Fibroblast of skin of back (primary cell): ENCODE measurements at regions not wholly inside any gene's neighbourhood (a gene's known extent, or its start where the extent isn't known, plus 50 kb on each side); places are given as distances from the start of the nearest gene placed in this dataset.
"Not testable (repeated sequence)": the region's sequence is repeated elsewhere in the genome, so short reads cannot be mapped to it uniquely, and the experiment has no call there.

Experiments used
- DNase-seq: peaks from one replicate; pipeline ENCODE4 v3.0.0-alpha.2; 2013

- not testable (repeated sequence) for DNase-seq
Observed at GRCh38 chr21:32823296-32823695, 51.7 kb upstream of the PAXBP1 start.

DNA sequence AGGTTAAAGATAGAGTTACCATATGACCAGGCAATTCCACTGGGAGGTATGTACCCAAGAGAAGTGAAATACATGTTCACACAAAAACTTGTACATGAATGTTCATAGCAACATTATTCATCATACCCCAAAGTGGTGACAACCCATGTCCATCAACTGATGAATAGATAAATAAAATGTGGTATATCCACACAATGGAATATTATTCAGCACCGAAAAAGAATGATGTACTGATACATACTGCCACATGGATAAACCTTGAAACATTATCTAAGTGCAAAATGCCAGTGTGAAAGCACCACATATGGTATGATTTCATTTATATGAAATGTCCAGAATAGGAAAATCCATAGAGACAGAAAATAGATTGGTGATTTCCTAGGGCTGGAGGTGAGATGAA lies 53.4 kb upstream of the PAXBP1 start:
- no peak for DNase-seq

GRCh38 chr21:32826329-32827167 lies 55.0 kb upstream of the PAXBP1 start:
- peak; percentile 62 for DNase-seq

GRCh38 chr21:32828908-32829307 lies 57.4 kb upstream of the PAXBP1 start:
- DNase-seq = no peak

DNA sequence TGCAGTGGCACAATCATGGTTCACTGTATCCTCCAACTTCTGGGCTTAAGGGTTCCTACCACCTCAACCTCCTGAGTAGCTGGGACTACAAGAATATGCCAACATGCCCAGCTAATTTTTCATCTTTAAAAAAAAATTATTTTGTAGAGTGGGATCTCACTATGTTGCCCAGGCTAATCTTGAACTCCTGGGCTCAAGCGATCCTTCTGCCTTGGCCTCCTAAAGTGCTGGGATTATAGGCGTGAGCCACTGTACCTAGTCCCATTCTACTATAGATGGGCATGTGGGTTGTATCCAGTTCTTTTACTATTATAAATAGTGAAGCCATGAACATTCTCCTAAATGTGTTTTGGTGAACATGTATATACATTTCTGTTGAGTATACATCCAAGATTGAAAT lies 57.9 kb upstream of the PAXBP1 start:
- DNase-seq = no peak

GRCh38 chr21:32831779-32832178 lies 60.2 kb upstream of the PAXBP1 start:
- DNase-seq = not testable (repeated sequence)

DNA sequence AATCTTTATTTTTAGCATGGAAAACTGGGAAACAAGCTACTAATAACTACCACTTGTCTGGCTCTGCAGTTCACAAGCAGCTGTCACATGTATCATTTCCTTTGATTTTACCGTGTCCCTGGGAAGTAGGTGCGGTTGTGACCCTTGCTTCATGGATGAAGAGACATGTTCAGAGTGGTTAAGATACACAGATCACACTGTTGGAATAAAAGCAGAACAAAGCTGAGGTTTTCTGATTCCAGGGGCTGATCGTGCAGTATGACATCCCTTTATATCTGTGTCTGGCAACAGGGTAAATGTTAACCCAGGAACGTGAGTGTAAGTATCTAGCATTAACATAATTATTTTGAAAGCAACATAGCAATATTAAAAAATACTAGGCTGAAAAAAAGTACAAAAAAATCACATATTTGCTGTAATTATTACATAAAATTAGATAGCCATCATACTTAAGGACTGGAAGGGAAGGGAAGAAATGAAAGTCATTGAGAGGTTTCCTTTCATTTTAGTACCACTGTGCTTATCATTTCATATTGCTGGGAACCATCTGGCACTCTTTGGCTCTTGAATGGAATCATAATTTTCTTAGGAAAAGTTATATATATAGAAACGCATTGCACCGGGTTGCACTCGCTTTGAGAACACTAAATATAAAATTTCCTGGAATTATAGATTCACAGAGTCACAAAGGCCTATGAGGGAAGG lies 62.8 kb upstream of the PAXBP1 start:
- no peak for DNase-seq

DNA sequence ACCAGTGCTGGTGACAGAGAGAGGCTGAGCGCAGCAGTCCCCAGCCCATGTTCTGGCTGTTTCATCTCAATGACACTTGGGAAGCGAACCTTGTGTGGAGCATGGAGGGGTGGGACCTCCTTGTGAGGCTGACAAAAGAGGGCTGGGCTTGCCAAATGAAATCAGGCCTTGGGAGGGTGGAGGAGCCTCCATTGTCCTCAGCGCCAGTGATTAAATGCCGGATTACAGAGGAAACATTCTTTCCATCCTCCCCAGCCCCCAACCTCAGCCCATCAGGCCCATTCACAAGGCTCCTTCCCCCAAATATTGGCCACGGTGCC lies 63.3 kb upstream of the PAXBP1 start:
- DNase-seq = no peak

- DNase-seq = no peak
Observed at GRCh38 chr21:32842146-32842545, 70.6 kb upstream of the PAXBP1 start.

DNA sequence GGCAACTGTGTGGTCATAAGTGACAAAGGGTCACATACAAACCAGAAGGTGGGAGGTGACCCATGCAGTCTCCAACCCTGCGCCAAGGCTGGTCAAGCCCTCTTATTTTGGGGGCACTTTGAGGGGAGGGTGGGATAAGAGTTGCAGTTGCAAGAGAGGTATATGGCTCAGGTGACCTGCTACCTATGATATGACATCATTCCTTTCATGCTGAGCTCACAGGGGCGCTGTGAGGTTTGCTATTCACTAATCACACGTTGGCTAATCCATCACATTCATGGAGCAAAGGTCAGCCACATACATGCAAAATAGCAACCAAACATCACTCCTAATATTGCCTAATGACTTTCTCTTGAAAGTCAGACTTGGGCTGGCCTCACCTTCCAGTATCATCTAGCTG lies 72.0 kb upstream of the PAXBP1 start:
- DNase-seq = no peak

- no peak for DNase-seq
Observed at GRCh38 chr21:32844076-32844475, 72.5 kb upstream of the PAXBP1 start.

- peak; percentile 87 for DNase-seq
Observed at GRCh38 chr21:32844653-32845436, 73.3 kb upstream of the PAXBP1 start.

DNA sequence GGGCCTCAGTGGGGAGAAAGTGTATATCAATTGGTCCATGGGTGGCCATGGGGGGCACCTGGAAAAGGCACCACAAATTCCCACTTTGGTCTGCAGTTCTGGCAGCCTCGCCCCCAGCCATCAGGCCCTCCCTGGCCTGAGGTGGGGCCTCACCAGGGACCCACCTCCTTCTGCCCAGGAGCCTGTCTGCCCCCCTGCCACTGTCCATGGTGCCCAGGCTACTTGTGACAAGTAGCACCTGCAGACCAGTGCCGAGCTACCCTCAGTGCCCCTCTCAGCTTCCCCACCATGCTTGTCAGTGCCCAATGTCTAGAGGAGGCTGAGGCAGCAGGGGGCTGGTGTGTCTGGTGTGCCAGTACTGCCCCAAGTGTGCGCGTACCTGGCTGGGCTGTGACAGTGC lies 87.1 kb upstream of the PAXBP1 start:
- no peak for DNase-seq

DNA sequence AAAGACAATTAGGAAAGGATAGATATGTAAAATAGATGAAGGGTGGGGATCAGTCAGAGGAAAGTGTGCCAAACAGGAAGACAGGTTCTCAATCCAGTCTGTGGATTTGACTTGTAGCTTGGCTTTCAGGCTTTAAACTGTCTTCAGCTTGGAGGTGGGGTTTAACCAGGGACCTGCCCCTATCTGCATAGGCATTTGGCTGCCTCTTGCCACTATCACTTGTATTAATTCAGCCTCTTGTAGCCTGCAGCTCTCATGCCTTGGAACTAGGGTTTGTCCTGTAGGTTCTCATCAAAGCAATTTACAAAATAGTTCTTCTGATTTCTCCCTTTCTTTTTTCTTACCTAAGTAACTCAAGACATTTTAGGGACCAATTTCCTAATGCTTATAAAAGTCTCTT lies 88.8 kb upstream of the PAXBP1 start:
- DNase-seq = no peak

- no peak for DNase-seq
Observed at GRCh38 chr21:32861866-32862265, 90.3 kb upstream of the PAXBP1 start.

GRCh38 chr21:32867597-32867996 lies 96.0 kb upstream of the PAXBP1 start:
- no peak for DNase-seq

DNA sequence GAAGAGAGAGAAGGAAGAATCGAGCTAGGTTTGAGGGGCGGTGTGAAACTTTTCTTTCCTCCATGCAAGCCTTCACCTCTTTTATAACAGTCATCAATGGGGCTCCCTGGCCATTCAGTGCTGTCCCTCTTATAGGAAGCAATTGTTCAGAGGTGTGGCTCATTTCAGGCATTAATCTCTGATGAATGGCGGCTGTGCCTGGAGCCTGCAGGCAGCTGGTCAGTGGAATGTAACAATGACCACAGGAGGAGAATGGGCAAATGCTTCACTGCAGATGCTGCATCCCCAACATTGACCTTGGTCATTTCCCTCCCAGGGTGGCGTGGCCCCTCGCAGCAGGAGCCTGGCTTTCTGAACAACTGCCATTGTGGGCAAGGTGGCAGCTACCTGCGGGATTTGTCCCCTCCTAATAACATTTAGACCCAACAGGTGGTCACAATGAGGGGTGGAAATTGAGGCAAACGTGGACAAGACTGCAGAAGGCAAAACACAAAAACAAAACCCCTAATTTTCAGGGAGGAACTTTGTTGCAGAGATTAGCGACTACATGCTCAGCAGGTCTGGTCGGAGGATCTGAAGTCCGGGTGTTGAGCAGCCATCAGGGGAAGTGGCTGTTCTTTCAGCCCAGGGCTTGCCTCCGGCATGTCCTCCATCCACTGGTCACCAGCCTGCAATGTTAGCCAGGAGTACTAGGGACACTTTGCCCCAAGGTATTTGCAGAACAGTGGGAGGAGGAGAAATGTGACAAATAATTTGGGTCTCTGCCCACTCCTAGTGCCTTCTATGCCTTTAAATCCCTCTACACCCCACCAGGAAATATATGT lies 97.3 kb upstream of the PAXBP1 start:
- DNase-seq = no peak

DNA sequence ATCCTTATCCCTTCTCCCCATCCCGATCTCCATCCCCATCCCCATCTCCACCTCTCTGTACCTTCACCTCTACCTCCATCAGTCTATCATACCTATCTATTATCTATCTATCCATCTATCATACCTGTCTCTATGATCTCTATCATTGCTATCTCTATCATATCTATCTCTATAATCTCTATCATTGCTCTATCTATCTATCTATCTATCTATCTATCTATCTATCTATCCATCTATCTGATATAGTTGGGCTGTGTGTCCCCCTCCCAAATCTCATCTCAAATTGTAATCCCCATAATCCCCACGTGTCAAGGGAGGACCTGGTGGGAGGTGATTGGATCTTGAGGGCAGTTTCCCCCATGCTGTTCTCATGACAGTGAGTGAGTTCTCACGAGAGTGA lies 97.9 kb upstream of the PAXBP1 start:
- DNase-seq = no peak

GRCh38 chr21:32876426-32876825 lies 104.9 kb upstream of the PAXBP1 start:
- no peak for DNase-seq

DNA sequence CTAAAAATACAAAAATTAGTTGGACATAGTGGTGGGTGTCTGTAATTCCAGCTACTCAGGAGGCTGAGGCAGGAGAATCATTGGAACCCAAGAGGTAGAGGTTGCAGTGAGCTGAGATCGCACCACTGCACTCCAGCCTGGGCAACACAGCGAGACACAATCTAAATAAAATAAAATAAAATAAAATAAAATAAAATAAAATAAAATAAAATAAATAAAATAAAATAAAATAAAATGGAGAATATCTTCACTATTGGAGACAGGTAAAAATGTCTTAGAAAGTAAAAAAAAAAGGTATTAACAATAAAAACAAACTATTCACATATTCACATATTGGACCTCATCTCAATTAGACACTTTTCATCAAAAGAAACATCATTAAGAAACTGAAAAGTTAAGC lies 106.3 kb upstream of the PAXBP1 start:
- not testable (repeated sequence) for DNase-seq

DNA sequence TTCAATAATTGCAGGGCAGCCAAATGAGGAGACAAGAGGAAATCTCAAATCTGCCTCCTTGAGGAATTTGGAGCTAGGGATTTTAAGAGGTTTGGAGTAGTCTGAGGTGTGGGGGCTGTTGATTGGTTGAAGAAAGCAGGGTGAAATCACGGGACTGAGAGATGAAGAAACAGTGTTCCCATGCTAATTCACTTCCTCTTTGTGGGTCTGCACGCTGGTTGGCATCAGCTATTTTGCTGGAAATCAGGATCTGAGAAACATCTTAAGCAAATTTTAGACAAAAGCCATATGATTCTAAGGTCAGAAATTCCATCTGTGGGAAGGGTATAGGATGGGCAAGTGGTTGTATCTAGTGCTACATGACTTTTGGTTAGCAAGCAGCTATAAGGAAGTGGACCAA lies 107.1 kb upstream of the PAXBP1 start:
- DNase-seq = no peak

- no peak for DNase-seq
Observed at GRCh38 chr21:32881458-32881857, 109.9 kb upstream of the PAXBP1 start.

- DNase-seq = no peak
Observed at GRCh38 chr21:32884062-32884461, 112.5 kb upstream of the PAXBP1 start.
